GM23248 (cell line): ENCODE measurements at regions not wholly inside any gene's neighbourhood (a gene's known extent, or its start where the extent isn't known, plus 50 kb on each side); places are given as distances from the start of the nearest gene placed in this dataset.

Source experiments
- EZH2 ChIP-seq: fragments of 200-600 bp; sonication (generic); IDR thresholded peaks from 2 replicates; pipeline ENCODE4 v1.6.1; 2018; ENCODE audit warnings: antibody characterized with exemption, mild to moderate bottlenecking; ENCODE audit not compliant: insufficient read depth, poor library complexity, severe bottlenecking
- EZH2phosphoT487 ChIP-seq: fragments of 200-600 bp; sonication (generic); IDR thresholded peaks from 2 replicates; pipeline ENCODE4 v1.6.1; 2018; ENCODE audit warnings: antibody characterized with exemption, moderate library complexity, mild to moderate bottlenecking, low read depth; ENCODE audit not compliant: insufficient read depth

- TF ChIP-seq EZH2 = no peak
- no peak for TF ChIP-seq EZH2phosphoT487
Observed at GRCh38 chr3:106533093-106533787, 664.4 kb upstream of the CBLB start.
